HUES64 (cell line): ENCODE measurements at regions not wholly inside any gene's neighbourhood (a gene's known extent, or its start where the extent isn't known, plus 50 kb on each side); places are given as distances from the start of the nearest gene placed in this dataset.

ENCODE experiments used
- H3K27ac ChIP-seq: 2 replicates; pipeline ENCODE4 v1.7.0; 2013; ENCODE audit warnings: low read depth, low read length, inconsistent platforms
- H3K27me3 ChIP-seq: 2 replicates; pipeline ENCODE4 v1.6.1; 2013; ENCODE audit warnings: mild to moderate bottlenecking, low read length; ENCODE audit not compliant: insufficient read depth
- H3K36me3 ChIP-seq: 2 replicates; pipeline ENCODE4 v1.6.1; 2013; ENCODE audit warnings: mild to moderate bottlenecking, low read length; ENCODE audit not compliant: insufficient read depth
- H3K4me1 ChIP-seq: 2 replicates; pipeline ENCODE4 v1.6.1; 2013; ENCODE audit warnings: mild to moderate bottlenecking, low read length, moderate library complexity; ENCODE audit not compliant: insufficient read depth
- H3K4me3 ChIP-seq: 2 replicates; pipeline ENCODE4 v1.5.1; 2013; ENCODE audit warnings: mild to moderate bottlenecking, low read length, moderate library complexity
- H3K9ac ChIP-seq: 2 replicates; pipeline ENCODE4 v1.6.1; 2013; ENCODE audit warnings: mild to moderate bottlenecking, low read depth, low read length
- H3K9me3 ChIP-seq: 2 replicates; pipeline ENCODE4 v1.6.1; 2013; ENCODE audit warnings: low read depth, low read length; ENCODE audit not compliant: insufficient read depth
- WGBS: fragments of 150-250, 120-280 bp; methylation state at CpG from one replicate; pipeline ENCODE4 v1.1.7; 2013; ENCODE audit warnings: missing lambda C conversion rate; 5-methylcytosine and 5-hydroxymethylcytosine counted together

- no peaks in the 10 kb centered on the region for H3K36me3 ChIP-seq
- H3K9me3 ChIP-seq: peaks cover 45% of the 10 kb centered on the region
- H3K4me3 ChIP-seq: no peak overlapping the region
- no peak overlapping the region for H3K9ac ChIP-seq
- no peaks in the 10 kb centered on the region for H3K27me3 ChIP-seq
- H3K27ac ChIP-seq: no peak overlapping the region
- WGBS: 87% methylated on average over 3 of the region's 4 CpGs
- no peaks in the 10 kb centered on the region for H3K4me1 ChIP-seq
Measured at GRCh38 chr10:108852211-108852610, 1071.1 kb downstream of the XPNPEP1 start.

- no peak overlapping the region for H3K4me3 ChIP-seq
- peaks cover 51% of the 10 kb centered on the region for H3K9me3 ChIP-seq
- no peaks in the 10 kb centered on the region for H3K36me3 ChIP-seq
- H3K9ac ChIP-seq: no peak overlapping the region
- no CpG with 5 or more reads among the region's 1 CpG for WGBS
- H3K27me3 ChIP-seq: no peaks in the 10 kb centered on the region
- no peak overlapping the region for H3K27ac ChIP-seq
- no peaks in the 10 kb centered on the region for H3K4me1 ChIP-seq
Measured at GRCh38 chr10:108850138-108850854, 1073.0 kb downstream of the XPNPEP1 start.

- Histone ChIP-seq H3K27ac (no peak overlapping the region), H3K9ac (no peak overlapping the region), H3K4me3 (no peak overlapping the region), H3K27me3 (no peaks in the 10 kb centered on the region), H3K9me3 (peaks cover 57% of the 10 kb centered on the region), H3K36me3 (no peaks in the 10 kb centered on the region), H3K4me1 (no peaks in the 10 kb centered on the region)
- WGBS: 60% methylated on average over 1 of the region's 2 CpGs
Measured at GRCh38 chr10:108849688-108850087, 1073.6 kb downstream of the XPNPEP1 start.

- Histone ChIP-seq H3K4me1 (no peaks in the 10 kb centered on the region), H3K27me3 (no peaks in the 10 kb centered on the region), H3K9me3 (peaks cover 57% of the 10 kb centered on the region), H3K9ac (no peak overlapping the region), H3K27ac (no peak overlapping the region), H3K4me3 (no peak overlapping the region), H3K36me3 (no peaks in the 10 kb centered on the region)
Measured at GRCh38 chr10:108849186-108849585, 1074.1 kb downstream of the XPNPEP1 start.

GRCh38 chr10:108848046-108848445 lies 1075.3 kb downstream of the XPNPEP1 start:
- Histone ChIP-seq H3K36me3 (no peaks in the 10 kb centered on the region), H3K27me3 (no peaks in the 10 kb centered on the region), H3K4me3 (no peak overlapping the region), H3K27ac (no peak overlapping the region), H3K4me1 (no peaks in the 10 kb centered on the region), H3K9me3 (peaks cover 63% of the 10 kb centered on the region), H3K9ac (no peak overlapping the region)
- WGBS: no CpG with 5 or more reads among the region's 1 CpG

- H3K27me3 ChIP-seq: no peaks in the 10 kb centered on the region
- H3K4me3 ChIP-seq: no peak overlapping the region
- H3K9me3 ChIP-seq: peaks cover 81% of the 10 kb centered on the region
- WGBS: 81% methylated on average over 3 of the region's 3 CpGs
- H3K4me1 ChIP-seq: no peaks in the 10 kb centered on the region
- no peak overlapping the region for H3K27ac ChIP-seq
- H3K36me3 ChIP-seq: no peaks in the 10 kb centered on the region
- no peak overlapping the region for H3K9ac ChIP-seq
Measured at GRCh38 chr10:108840944-108841343, 1082.4 kb downstream of the XPNPEP1 start.

GRCh38 chr10:108836362-108836761 lies 1086.9 kb downstream of the XPNPEP1 start:
- H3K36me3 ChIP-seq: no peaks in the 10 kb centered on the region
- peaks cover 59% of the 10 kb centered on the region for H3K9me3 ChIP-seq
- 75% methylated on average over 3 of the region's 5 CpGs for WGBS

GRCh38 chr10:108822026-108822425 lies 1101.3 kb downstream of the XPNPEP1 start:
- H3K27ac ChIP-seq: no peak overlapping the region
- no peaks in the 10 kb centered on the region for H3K4me1 ChIP-seq
- H3K9me3 ChIP-seq: peaks cover 35% of the 10 kb centered on the region
- H3K36me3 ChIP-seq: no peaks in the 10 kb centered on the region
- H3K4me3 ChIP-seq: no peak overlapping the region
- no peak overlapping the region for H3K9ac ChIP-seq
- no peaks in the 10 kb centered on the region for H3K27me3 ChIP-seq

More at GRCh38 chr10:108836362-108836761, 1086.9 kb downstream of the XPNPEP1 start:
- Histone ChIP-seq H3K4me3 (no peak overlapping the region), H3K27me3 (no peaks in the 10 kb centered on the region), H3K27ac (no peak overlapping the region), H3K9ac (no peak overlapping the region), H3K4me1 (no peaks in the 10 kb centered on the region)

- H3K27me3 ChIP-seq: no peaks in the 10 kb centered on the region
- no CpG with 5 or more reads among the region's 1 CpG for WGBS
- no peak overlapping the region for H3K4me3 ChIP-seq
- no peaks in the 10 kb centered on the region for H3K36me3 ChIP-seq
- no peak overlapping the region for H3K9ac ChIP-seq
- H3K4me1 ChIP-seq: no peaks in the 10 kb centered on the region
- H3K27ac ChIP-seq: no peak overlapping the region
- peaks cover 49% of the 10 kb centered on the region for H3K9me3 ChIP-seq
Measured at GRCh38 chr10:108819302-108819701, 1104.0 kb downstream of the XPNPEP1 start.

- H3K4me1 ChIP-seq: no peaks in the 10 kb centered on the region
- H3K36me3 ChIP-seq: no peaks in the 10 kb centered on the region
- peaks cover 43% of the 10 kb centered on the region for H3K9me3 ChIP-seq
- H3K27ac ChIP-seq: no peak overlapping the region
- H3K9ac ChIP-seq: no peak overlapping the region
- 82% methylated on average over 2 of the region's 2 CpGs for WGBS
- no peaks in the 10 kb centered on the region for H3K27me3 ChIP-seq
- no peak overlapping the region for H3K4me3 ChIP-seq
Measured at GRCh38 chr10:108817584-108817983, 1105.7 kb downstream of the XPNPEP1 start.

GRCh38 chr10:108817135-108817534 lies 1106.2 kb downstream of the XPNPEP1 start:
- 94% methylated on average over 3 of the region's 3 CpGs for WGBS
- no peak overlapping the region for H3K4me3 ChIP-seq
- peaks cover 43% of the 10 kb centered on the region for H3K9me3 ChIP-seq
- H3K36me3 ChIP-seq: no peaks in the 10 kb centered on the region
- H3K27ac ChIP-seq: no peak overlapping the region
- no peak overlapping the region for H3K9ac ChIP-seq
- H3K27me3 ChIP-seq: no peaks in the 10 kb centered on the region
- no peaks in the 10 kb centered on the region for H3K4me1 ChIP-seq

- Histone ChIP-seq H3K27ac (no peak overlapping the region), H3K4me1 (no peaks in the 10 kb centered on the region), H3K9me3 (peaks cover 65% of the 10 kb centered on the region), H3K27me3 (no peaks in the 10 kb centered on the region), H3K36me3 (no peaks in the 10 kb centered on the region), H3K4me3 (no peak overlapping the region), H3K9ac (no peak overlapping the region)
- 83% methylated on average over 2 of the region's 2 CpGs for WGBS
Measured at GRCh38 chr10:108812906-108813305, 1110.4 kb downstream of the XPNPEP1 start.
